ENCODE measurements at regions not wholly inside any gene's neighbourhood (a gene's known extent, or its start where the extent isn't known, plus 50 kb on each side); places are given as distances from the start of the nearest gene placed in this dataset.

DNA sequence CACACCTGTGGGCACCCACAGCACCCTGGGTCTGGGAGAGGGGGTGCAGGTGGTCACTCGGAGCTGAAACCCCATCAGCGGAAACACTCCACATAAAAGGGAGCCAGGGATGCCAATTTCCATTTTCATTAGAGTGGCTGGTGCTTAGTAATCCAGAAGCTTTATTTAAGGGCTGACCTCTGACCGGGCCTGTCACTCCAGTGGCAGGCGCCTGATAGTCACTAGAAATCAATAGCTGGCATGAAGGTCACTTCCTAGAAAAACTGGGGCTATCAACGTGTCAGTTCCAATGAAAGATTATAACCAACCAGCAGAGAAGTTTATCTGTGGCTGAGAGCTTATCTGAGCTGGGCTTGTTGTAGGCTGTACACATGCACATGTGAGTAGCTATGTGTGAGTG lies 333.7 kb upstream of the SKOR2 start:
- no peaks in the 10 kb centered on the region for H3K4me1 ChIP-seq (ENCODE audit: control insufficient read depth, insufficient read depth, low read length)
- no peaks in the 10 kb centered on the region for H3K36me3 ChIP-seq (ENCODE audit: control insufficient read depth, insufficient read depth, low read length)
- H3K9me3 ChIP-seq (ENCODE audit: control insufficient read depth, low read depth, low read length) = no peaks in the 10 kb centered on the region
- no CpG with 5 or more reads among the region's 5 CpGs for WGBS (ENCODE audit: insufficient coverage, low lambda C conversion rate)
- no peak overlapping the region for H3K4me3 ChIP-seq (ENCODE audit: low read length)
- DNase-seq = no peak
- H3K27ac ChIP-seq (ENCODE audit: low read length) = no peak overlapping the region
- H3K27me3 ChIP-seq (ENCODE audit: control insufficient read depth, insufficient read depth, low read length) = peaks cover 2% of the 10 kb centered on the region

DNA sequence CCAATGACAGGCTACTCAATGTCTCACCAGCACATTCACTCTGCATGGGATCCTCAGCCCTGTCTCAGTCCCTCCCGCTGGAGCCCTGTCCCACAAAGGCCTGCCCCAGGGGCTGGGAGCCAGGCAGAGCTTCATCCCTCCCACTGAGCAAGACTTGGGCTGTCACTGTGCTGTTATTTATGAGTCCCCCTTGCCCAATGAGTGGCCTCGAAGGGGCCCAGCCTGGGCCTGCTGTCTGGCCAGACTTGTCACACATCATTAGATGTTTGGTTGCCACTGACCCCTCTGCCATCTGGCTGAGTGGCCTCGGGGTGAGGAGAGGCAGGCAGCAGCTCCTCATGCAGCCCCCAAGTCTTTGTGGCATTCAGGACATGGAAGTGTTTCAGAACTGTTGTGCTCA lies 330.6 kb upstream of the SKOR2 start:
- Histone ChIP-seq H3K27ac (ENCODE audit: low read length) (no peak overlapping the region), H3K4me3 (ENCODE audit: low read length) (no peak overlapping the region), H3K27me3 (ENCODE audit: control insufficient read depth, insufficient read depth, low read length) (no peaks in the 10 kb centered on the region), H3K4me1 (ENCODE audit: control insufficient read depth, insufficient read depth, low read length) (no peaks in the 10 kb centered on the region), H3K9me3 (ENCODE audit: control insufficient read depth, low read depth, low read length) (no peaks in the 10 kb centered on the region), H3K36me3 (ENCODE audit: control insufficient read depth, insufficient read depth, low read length) (no peaks in the 10 kb centered on the region)
- no peak for DNase-seq
- no CpG with 5 or more reads among the region's 3 CpGs for WGBS (ENCODE audit: insufficient coverage, low lambda C conversion rate)

DNA sequence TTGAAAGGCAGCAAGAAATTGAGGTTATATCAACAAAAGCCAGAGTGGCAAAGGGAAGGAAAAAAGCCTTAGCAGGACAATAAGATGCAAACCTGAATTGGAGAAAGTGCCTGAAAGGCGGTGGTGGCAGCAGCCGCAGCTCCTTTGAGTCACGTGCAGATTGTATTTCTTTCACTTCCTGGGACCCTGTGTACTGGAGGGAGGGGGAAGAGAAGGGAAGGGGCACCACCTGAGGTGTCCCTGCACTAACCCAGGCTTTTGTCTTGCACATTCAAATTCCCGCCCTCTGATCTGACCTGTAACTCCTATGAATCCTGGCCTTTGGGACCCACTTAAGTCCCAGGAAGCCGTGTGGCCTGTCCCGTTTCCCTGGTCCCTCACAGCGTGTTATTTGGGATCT lies 326.1 kb upstream of the SKOR2 start:
- WGBS (ENCODE audit: insufficient coverage, low lambda C conversion rate) = no CpG with 5 or more reads among the region's 7 CpGs

DNA sequence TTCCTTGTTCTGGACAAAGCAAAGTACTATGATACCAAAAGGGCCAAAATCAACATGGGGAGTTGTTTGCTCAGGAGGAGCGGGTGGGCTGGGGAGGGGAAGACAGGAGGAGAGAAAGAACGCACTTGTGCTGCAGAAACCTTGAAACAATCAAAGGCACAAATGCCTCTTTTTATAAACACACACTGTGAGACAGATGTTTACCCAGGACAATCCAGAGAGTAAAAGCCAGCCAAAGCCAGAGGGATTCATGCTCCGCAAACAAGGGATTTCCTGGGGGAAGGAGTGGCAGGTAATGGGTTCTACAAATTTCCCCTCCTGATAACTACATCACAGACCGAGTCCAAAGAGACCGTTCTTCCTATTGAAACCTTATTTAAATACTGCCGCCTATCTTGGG lies 323.5 kb upstream of the SKOR2 start:
- H3K4me3 ChIP-seq (ENCODE audit: low read length) = no peak overlapping the region
- H3K27me3 ChIP-seq (ENCODE audit: control insufficient read depth, insufficient read depth, low read length) = peaks cover 3% of the 10 kb centered on the region
- H3K36me3 ChIP-seq (ENCODE audit: control insufficient read depth, insufficient read depth, low read length) = no peaks in the 10 kb centered on the region
- no CpG with 5 or more reads among the region's 6 CpGs for WGBS (ENCODE audit: insufficient coverage, low lambda C conversion rate)
- no peak for DNase-seq
- no peaks in the 10 kb centered on the region for H3K4me1 ChIP-seq (ENCODE audit: control insufficient read depth, insufficient read depth, low read length)
- no peak overlapping the region for H3K27ac ChIP-seq (ENCODE audit: low read length)
- H3K9me3 ChIP-seq (ENCODE audit: control insufficient read depth, low read depth, low read length) = no peaks in the 10 kb centered on the region

More for the DNA sequence above, 326.1 kb upstream of the SKOR2 start:
- Histone ChIP-seq H3K27me3 (ENCODE audit: control insufficient read depth, insufficient read depth, low read length) (peaks cover 3% of the 10 kb centered on the region), H3K36me3 (ENCODE audit: control insufficient read depth, insufficient read depth, low read length) (no peaks in the 10 kb centered on the region), H3K4me1 (ENCODE audit: control insufficient read depth, insufficient read depth, low read length) (no peaks in the 10 kb centered on the region), H3K9me3 (ENCODE audit: control insufficient read depth, low read depth, low read length) (no peaks in the 10 kb centered on the region), H3K4me3 (ENCODE audit: low read length) (no peak overlapping the region), H3K27ac (ENCODE audit: low read length) (no peak overlapping the region)
- no peak for DNase-seq

DNA sequence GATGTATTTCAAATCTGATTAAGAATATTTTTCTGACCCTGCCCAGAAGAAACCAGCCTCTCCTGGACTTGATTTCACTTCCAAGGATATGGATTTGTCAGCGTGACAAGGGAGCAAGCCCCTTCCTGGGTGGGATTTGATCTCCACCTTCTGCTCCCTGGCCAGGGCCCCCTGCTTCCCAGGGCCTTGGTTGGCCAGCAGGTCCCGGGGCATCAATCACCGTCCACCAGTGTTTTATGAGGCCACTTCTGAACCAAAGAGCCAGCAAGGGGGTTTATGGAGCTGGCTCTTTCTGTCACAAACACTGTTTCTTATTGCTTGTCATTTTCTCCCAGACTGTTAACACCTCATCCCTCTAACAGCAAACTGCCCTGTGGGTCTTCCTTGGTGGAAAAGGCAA lies 320.5 kb upstream of the SKOR2 start:
- no CpG with 5 or more reads among the region's 3 CpGs for WGBS (ENCODE audit: insufficient coverage, low lambda C conversion rate)
- Histone ChIP-seq H3K27ac (ENCODE audit: low read length) (no peak overlapping the region), H3K27me3 (ENCODE audit: control insufficient read depth, insufficient read depth, low read length) (peaks cover 9% of the 10 kb centered on the region), H3K4me1 (ENCODE audit: control insufficient read depth, insufficient read depth, low read length) (no peaks in the 10 kb centered on the region), H3K4me3 (ENCODE audit: low read length) (no peak overlapping the region), H3K9me3 (ENCODE audit: control insufficient read depth, low read depth, low read length) (no peaks in the 10 kb centered on the region), H3K36me3 (ENCODE audit: control insufficient read depth, insufficient read depth, low read length) (no peaks in the 10 kb centered on the region)
- no peak for DNase-seq

DNA sequence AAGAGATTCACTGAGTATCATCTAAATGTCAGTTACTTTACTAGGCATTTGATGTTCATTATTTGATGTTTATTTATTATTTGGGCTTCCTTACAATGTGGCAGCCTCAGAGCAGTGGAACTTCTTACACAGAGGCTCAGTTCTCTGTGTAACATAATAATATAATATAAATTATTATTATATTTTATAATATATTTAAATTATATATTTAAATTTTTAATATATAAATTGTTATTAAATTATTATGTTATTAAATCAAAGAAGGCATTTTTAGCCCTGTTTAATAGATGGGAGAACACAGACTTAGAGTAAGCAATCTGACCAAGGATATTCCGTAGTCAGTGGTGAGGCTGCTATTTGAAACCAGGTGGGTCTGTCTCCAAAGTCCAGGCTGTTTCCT lies 315.3 kb upstream of the SKOR2 start:
- no peak for DNase-seq
- H3K9me3 ChIP-seq (ENCODE audit: control insufficient read depth, low read depth, low read length) = no peaks in the 10 kb centered on the region
- no peak overlapping the region for H3K27ac ChIP-seq (ENCODE audit: low read length)
- no peaks in the 10 kb centered on the region for H3K36me3 ChIP-seq (ENCODE audit: control insufficient read depth, insufficient read depth, low read length)
- no peak overlapping the region for H3K4me3 ChIP-seq (ENCODE audit: low read length)
- H3K4me1 ChIP-seq (ENCODE audit: control insufficient read depth, insufficient read depth, low read length) = no peaks in the 10 kb centered on the region
- WGBS (ENCODE audit: insufficient coverage, low lambda C conversion rate) = no CpG with 5 or more reads among the region's 1 CpG
- peaks cover 11% of the 10 kb centered on the region for H3K27me3 ChIP-seq (ENCODE audit: control insufficient read depth, insufficient read depth, low read length)

DNA sequence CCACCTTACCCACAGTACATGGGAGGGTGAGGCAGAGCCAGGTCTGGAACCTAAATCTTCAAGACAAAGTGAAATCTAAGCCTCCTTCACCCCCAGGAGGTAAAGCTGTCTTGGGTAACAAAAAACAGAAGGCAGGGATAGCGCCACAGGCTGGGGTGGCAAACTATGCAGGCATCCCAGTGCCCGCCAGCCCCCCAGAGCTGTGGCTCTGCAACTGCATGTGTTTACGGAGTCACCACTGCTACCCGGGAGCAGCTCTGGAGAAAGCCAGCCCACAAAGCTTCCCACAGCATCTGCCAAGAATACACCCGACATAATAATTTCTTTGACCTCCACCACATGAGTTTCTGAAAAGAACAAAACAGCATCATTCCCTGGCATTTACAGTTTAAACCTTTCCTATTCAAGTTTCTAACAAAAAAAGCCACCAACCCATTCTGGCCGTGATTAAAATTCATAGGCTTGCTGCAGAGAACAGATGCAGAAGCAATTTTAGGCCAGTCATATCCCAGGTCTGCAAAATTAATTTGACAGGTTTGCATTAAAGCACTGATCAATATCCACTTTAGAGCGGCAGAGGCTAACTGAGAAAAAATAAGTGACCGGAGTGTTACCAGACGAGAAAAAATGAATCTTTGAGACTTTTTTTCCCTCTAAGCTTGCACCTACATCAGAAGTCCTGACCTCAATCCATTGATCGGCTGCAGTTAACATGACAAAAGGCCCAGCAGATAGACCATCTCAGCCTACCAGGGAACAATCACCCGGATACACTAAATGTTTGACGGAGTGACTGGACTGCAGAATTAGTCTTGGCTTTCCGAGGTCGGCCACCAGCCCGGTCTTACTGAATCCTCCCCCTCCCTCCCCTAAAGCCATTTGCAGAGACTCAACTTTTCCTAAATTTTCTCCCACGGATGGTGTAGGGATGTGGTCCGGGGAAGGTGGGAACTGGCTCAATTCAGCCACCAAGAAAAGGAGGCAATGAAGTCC lies 309.6 kb upstream of the SKOR2 start:
- whole genome bisulfite sequencing (ENCODE audit: insufficient coverage, low lambda C conversion rate) = 100% methylated on average over 1 of the region's 17 CpGs
- no peak for DNase-seq
- Histone ChIP-seq H3K36me3 (ENCODE audit: control insufficient read depth, insufficient read depth, low read length) (no peaks in the 10 kb centered on the region), H3K4me1 (ENCODE audit: control insufficient read depth, insufficient read depth, low read length) (no peaks in the 10 kb centered on the region), H3K27me3 (ENCODE audit: control insufficient read depth, insufficient read depth, low read length) (peaks cover 29% of the 10 kb centered on the region), H3K9me3 (ENCODE audit: control insufficient read depth, low read depth, low read length) (no peaks in the 10 kb centered on the region), H3K27ac (ENCODE audit: low read length) (no peak overlapping the region), H3K4me3 (ENCODE audit: low read length) (no peak overlapping the region)

DNA sequence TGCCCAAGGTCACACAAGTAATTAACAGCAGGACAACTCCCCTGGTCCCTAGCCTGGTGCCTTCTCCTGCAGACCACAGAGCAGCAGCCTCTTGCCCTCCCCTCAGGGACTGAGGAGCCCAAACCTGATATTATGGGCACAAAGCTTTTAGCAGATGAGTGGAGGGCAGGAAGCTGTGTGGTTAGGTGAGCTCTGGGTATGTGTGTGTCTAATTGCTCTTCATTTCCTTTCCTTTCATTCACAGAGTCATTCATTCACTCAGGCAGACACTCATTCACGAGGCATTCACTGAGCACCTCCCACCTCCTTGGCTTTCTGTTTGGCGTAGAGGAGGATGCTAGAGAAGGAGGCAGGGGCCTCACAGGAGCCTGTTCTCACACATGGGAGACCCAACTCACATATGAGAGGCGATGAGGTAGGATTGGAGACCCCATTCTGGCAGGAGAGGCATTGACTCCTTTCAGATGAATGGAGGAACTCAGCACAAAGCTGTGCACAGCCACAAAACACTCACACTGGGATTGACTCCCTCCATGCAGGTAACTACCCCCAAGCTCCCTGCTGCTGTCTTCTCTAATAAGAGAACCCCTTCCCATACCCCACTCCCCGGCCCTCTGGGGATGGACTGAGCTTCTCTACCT lies 306.8 kb upstream of the SKOR2 start:
- no peak overlapping the region for H3K27ac ChIP-seq (ENCODE audit: low read length)
- no peaks in the 10 kb centered on the region for H3K36me3 ChIP-seq (ENCODE audit: control insufficient read depth, insufficient read depth, low read length)
- no CpG with 5 or more reads among the region's 4 CpGs for WGBS (ENCODE audit: insufficient coverage, low lambda C conversion rate)
- no peaks in the 10 kb centered on the region for H3K9me3 ChIP-seq (ENCODE audit: control insufficient read depth, low read depth, low read length)
- H3K27me3 ChIP-seq (ENCODE audit: control insufficient read depth, insufficient read depth, low read length) = peaks cover 26% of the 10 kb centered on the region
- no peak overlapping the region for H3K4me3 ChIP-seq (ENCODE audit: low read length)
- H3K4me1 ChIP-seq (ENCODE audit: control insufficient read depth, insufficient read depth, low read length) = no peaks in the 10 kb centered on the region
- no peak for DNase-seq

DNA sequence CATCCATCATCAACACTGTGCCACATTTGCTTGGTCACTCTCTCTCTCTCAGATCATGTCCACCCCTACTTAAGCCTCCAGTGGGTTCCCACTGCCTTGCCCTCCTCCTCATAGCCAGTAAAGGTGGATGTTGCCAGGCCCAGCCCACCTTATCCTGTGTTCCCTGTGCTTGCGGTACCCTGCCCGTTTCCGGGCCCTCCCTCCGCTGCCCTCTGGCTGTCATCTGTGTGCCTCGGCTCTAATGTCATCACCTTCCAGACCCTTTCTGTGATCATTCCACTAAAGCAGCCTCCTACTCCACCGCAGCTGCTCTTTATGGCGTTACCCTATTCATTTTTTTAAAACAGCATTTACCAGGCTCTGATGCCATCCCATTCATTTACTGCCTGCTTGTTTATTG lies 305.7 kb upstream of the SKOR2 start:
- Histone ChIP-seq H3K4me1 (ENCODE audit: control insufficient read depth, insufficient read depth, low read length) (no peaks in the 10 kb centered on the region), H3K27me3 (ENCODE audit: control insufficient read depth, insufficient read depth, low read length) (peaks cover 26% of the 10 kb centered on the region), H3K9me3 (ENCODE audit: control insufficient read depth, low read depth, low read length) (no peaks in the 10 kb centered on the region), H3K36me3 (ENCODE audit: control insufficient read depth, insufficient read depth, low read length) (no peaks in the 10 kb centered on the region), H3K27ac (ENCODE audit: low read length) (no peak overlapping the region), H3K4me3 (ENCODE audit: low read length) (no peak overlapping the region)
- DNase-seq = no peak
- no CpG with 5 or more reads among the region's 7 CpGs for whole genome bisulfite sequencing (ENCODE audit: insufficient coverage, low lambda C conversion rate)

DNA sequence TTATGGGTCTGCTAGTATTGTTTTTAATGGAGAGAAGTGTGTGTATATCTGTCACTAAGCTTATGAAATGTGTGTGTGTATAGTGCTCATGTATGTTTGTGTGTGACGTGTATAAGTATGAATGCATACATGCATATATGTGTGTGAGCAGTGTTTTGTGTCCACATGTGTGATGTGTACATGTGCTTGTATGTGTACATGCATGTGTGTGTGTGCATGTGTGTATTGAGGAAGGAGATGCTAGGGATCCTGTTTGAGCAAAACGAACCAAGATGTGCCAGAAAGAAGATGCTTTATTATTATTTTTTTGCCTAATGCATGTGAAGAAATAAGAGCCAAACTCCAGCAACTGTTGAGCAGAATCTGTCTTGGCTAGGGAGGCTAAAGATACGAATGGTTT lies 301.3 kb upstream of the SKOR2 start:
- no peaks in the 10 kb centered on the region for H3K27me3 ChIP-seq (ENCODE audit: control insufficient read depth, insufficient read depth, low read length)
- DNase-seq = no peak
- no peak overlapping the region for H3K27ac ChIP-seq (ENCODE audit: low read length)
- no peak overlapping the region for H3K4me3 ChIP-seq (ENCODE audit: low read length)
- no peaks in the 10 kb centered on the region for H3K36me3 ChIP-seq (ENCODE audit: control insufficient read depth, insufficient read depth, low read length)
- no CpG with 5 or more reads among the region's 3 CpGs for WGBS (ENCODE audit: insufficient coverage, low lambda C conversion rate)
- no peaks in the 10 kb centered on the region for H3K9me3 ChIP-seq (ENCODE audit: control insufficient read depth, low read depth, low read length)
- no peaks in the 10 kb centered on the region for H3K4me1 ChIP-seq (ENCODE audit: control insufficient read depth, insufficient read depth, low read length)

Measured in large intestine (tissue), 3 donors.